Calu3 (cell line): ENCODE measurements at regions not wholly inside any gene's neighbourhood (a gene's known extent, or its start where the extent isn't known, plus 50 kb on each side); places are given as distances from the start of the nearest gene placed in this dataset.
"Not testable (repeated sequence)": the region's sequence is repeated elsewhere in the genome, so short reads cannot be mapped to it uniquely, and the experiment has no call there.

Experiments used
- BruUV-seq: library from RNA; stranded (reverse); fragments of 400-500 nt; replicated peaks from 2 replicates; lab custom pipeline; 2021; lab: Mats Ljungman, UMichigan
- CTCF ChIA-PET: fragments of 300-600 bp; sonication (Branson Sonifier 250); formaldehyde crosslinking; loops from one replicate; lab custom pipeline; 2022; ENCODE audit warnings: antibody characterized with exemption; lab: Charles Lee
- DNase-seq: peaks from one replicate; pipeline ENCODE4 v3.0.0; 2022
- H3K27ac Mint-ChIP-seq: one replicate; pipeline ENCODE4 v1.8.0; 2022; ENCODE audit warnings: mixed read lengths; ENCODE audit not compliant: unreplicated experiment
- H3K27me3 Mint-ChIP-seq: one replicate; pipeline ENCODE4 v1.8.0; 2022; ENCODE audit warnings: mixed read lengths; ENCODE audit not compliant: unreplicated experiment
- H3K36me3 Mint-ChIP-seq: one replicate; pipeline ENCODE4 v1.8.0; 2022; ENCODE audit warnings: mild to moderate bottlenecking, moderate library complexity, mixed read lengths; ENCODE audit not compliant: insufficient read depth, unreplicated experiment
- H3K4me1 Mint-ChIP-seq: one replicate; pipeline ENCODE4 v1.8.0; 2022; ENCODE audit warnings: mild to moderate bottlenecking, low read depth, mixed read lengths; ENCODE audit not compliant: unreplicated experiment
- H3K4me3 Mint-ChIP-seq: one replicate; pipeline ENCODE4 v1.8.0; 2022; ENCODE audit warnings: mild to moderate bottlenecking, low read depth, moderate library complexity, mixed read lengths; ENCODE audit not compliant: unreplicated experiment
- H3K9me3 Mint-ChIP-seq: one replicate; pipeline ENCODE4 v1.8.0; 2022; ENCODE audit warnings: low read depth, mixed read lengths; ENCODE audit not compliant: unreplicated experiment
- intact Hi-C: fragments of 100-400 bp; cut with micrococcal nuclease; formaldehyde crosslinking; loops from one replicate; pipeline ENCODE4 v1.10.0; 2022; ENCODE audit not compliant: unreplicated experiment
- TF ChIP-seq, protein P1 (sequence below): fragments of 200-600 bp; IDR thresholded peaks from one replicate; pipeline ENCODE4 v1.8.0; 2022; ENCODE audit warnings: antibody characterized with exemption; ENCODE audit not compliant: unreplicated experiment

DNA sequence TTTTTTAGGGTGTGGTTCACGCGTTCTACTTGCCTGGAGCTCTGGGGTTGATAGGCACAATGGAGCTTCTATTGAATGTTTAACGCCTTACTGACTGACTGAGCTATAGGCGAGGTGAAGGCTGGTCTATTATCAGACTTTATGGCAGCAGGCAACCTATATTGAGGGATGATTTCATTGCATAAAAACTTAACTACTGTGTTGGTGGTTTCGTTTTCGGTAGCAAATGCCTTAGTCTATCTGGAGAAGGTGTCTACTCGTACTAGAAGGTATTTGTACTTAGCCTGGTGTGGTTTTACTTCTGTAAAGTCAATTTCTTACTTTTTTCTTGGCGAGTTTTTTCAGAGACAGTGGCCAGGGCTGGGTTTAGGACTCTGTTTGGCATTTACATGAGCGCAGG lies 162.0 kb upstream of the FRG2C start:
- H3K9me3 Mint-ChIP-seq, H3K36me3 Mint-ChIP-seq, DNase-seq, CTCF ChIA-PET, intact Hi-C loops, H3K27me3 Mint-ChIP-seq, BruUV-seq, H3K4me1 Mint-ChIP-seq, H3K27ac Mint-ChIP-seq: not testable (repeated sequence)
- H3K4me3 Mint-ChIP-seq: peak overlapping the region; percentile 58

DNA sequence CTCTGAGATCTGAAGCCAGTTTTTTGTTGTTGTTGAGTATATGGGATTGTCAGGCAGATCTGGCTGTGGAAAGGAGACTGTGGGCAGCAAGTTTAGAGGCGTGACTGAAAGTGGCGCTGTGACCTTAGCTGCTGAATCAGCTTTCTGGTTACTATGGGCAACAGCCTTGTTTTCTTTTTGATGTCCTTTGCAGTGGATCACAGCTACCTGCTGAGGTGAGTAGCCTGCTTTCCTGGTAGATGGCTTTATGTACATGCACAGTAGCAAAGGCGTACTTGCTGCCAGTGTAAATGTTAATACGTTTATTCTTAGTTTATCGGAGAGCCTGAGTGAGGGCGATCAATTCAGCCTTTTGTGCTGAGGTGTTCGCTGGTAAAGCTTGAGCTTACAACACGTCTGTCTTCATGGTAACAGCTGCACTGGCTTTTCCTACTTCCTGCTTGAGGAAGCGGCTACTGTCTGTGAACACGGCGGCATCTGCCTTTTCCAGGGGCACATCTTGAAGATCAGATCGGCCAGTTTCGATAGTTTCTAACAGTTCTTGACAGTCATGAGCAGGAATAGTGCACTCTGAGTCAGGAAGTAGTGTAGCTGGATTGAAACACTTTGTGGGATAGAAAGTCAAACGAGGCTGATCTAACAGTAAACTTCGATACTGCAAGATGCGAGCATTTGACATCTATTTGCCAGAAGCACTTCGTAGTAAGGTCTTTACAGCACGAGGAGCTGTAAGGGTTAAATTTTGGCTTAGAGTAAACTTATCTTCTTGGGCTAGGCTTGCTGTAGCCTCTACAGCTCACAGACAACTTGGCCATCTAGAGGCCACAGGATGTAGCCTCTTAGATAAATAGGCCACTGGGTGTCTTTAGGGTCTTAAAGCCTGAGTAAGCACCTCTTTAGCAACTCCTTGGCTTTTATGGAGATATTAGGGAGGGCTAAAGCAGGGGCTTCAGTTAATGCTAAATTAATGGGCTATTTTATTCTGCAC lies 161.1 kb upstream of the FRG2C start:
- DNase-seq: peak; percentile 10
- H3K4me3 Mint-ChIP-seq: peak overlapping the region; percentile 58
- BruUV-seq, CTCF ChIA-PET, H3K4me1 Mint-ChIP-seq, H3K9me3 Mint-ChIP-seq, H3K27me3 Mint-ChIP-seq, H3K36me3 Mint-ChIP-seq, intact Hi-C loops: not testable (repeated sequence)
- peak overlapping the region; percentile 60 for H3K27ac Mint-ChIP-seq

DNA sequence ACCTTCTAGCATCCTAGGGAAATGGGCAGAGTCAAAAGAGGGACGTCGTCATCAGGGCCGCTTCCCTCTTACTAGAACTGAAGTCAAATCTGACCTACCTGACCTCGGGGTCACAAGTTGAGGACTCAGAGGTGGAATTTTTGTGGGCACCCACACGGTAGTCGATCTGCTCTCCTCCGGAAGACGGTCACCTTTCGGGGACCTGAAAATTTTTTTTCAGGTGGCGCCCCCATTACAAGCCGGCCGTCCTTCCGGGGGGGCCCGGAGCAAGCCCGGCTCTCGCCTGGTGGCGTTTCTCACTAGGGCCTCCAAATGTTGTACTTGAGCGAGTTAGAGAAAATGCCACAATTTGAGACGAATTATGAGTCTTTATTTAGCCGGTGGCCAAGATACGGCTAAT lies 157.5 kb upstream of the FRG2C start:
- Mint-ChIP-seq H3K9me3 (no peaks in the 10 kb centered on the region), H3K27me3 (no peaks in the 10 kb centered on the region), H3K36me3 (no peaks in the 10 kb centered on the region), H3K4me1 (no peaks in the 10 kb centered on the region), H3K27ac (no peak overlapping the region), H3K4me3 (no peak overlapping the region)
- intact Hi-C loops: no loop called here
- TF ChIP-seq, protein P1, sequence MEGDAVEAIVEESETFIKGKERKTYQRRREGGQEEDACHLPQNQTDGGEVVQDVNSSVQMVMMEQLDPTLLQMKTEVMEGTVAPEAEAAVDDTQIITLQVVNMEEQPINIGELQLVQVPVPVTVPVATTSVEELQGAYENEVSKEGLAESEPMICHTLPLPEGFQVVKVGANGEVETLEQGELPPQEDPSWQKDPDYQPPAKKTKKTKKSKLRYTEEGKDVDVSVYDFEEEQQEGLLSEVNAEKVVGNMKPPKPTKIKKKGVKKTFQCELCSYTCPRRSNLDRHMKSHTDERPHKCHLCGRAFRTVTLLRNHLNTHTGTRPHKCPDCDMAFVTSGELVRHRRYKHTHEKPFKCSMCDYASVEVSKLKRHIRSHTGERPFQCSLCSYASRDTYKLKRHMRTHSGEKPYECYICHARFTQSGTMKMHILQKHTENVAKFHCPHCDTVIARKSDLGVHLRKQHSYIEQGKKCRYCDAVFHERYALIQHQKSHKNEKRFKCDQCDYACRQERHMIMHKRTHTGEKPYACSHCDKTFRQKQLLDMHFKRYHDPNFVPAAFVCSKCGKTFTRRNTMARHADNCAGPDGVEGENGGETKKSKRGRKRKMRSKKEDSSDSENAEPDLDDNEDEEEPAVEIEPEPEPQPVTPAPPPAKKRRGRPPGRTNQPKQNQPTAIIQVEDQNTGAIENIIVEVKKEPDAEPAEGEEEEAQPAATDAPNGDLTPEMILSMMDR: no peak
- no TSS peak for BruUV-seq
- CTCF ChIA-PET: no interaction called here
- DNase-seq: no peak

DNA sequence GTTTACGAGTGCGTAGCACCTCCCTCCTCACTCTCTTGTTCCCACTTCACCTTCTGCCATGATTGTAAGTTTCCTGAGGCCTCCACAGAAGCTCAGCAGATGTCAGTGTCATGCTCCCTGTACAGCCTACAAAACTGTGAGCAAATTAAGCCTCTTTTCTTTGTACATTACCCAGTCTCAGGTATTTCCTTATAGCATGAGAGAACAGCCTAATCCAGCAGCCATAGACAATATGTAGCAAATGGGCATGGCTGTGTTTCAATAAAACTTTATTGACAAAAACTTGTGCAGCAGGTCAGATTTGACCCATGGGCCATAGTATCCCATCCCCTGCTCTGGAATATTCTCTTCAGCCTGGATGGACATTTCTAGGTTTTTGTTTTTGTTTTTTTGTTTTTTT lies 156.2 kb upstream of the FRG2C start:
- H3K27ac Mint-ChIP-seq, H3K4me3 Mint-ChIP-seq, DNase-seq, BruUV-seq, intact Hi-C loops, H3K36me3 Mint-ChIP-seq, H3K9me3 Mint-ChIP-seq, CTCF ChIA-PET, H3K27me3 Mint-ChIP-seq, H3K4me1 Mint-ChIP-seq: not testable (repeated sequence)

DNA sequence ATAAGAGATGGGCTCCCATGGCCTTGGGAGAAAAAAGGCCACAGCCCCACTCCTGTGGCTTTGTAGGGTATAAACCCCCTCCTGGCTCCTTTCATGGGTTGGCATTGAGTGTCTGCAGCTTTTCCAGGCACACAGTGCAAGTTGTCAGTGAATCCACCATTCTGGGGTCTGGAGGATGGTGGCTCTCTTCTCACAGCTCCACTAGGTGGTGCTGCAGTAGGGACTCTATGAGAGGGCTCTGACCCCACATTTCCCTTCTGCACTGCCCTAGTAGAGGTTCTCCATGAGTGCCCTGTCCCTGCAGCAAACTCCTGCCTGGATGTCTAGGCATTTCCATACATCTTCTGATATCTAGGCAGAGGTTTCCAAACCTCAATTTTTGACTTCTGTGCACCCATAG lies 136.5 kb upstream of the FRG2C start:
- CTCF ChIA-PET, H3K27me3 Mint-ChIP-seq, intact Hi-C loops, DNase-seq, BruUV-seq, H3K4me3 Mint-ChIP-seq, H3K9me3 Mint-ChIP-seq, H3K36me3 Mint-ChIP-seq, H3K4me1 Mint-ChIP-seq, H3K27ac Mint-ChIP-seq: not testable (repeated sequence)

DNA sequence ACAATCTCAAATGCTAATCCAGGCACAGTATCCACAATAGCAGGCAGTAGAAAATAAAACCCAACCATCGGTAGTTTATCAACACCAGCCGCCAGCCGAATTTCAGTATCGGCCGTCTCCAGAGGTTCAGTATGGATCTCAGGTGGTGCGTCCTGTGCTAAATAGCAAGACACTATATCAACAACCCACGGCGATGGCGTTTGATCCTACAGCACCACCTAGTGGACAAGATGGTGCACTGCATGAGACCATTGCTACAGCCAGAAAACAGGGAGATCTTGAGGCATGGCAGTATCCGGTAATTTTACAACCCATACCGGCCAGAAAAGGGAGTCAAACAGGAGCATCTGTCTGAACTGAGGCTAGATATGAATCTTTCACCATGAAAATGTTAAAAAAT lies 112.0 kb upstream of the FRG2C start:
- intact Hi-C loops, H3K27ac Mint-ChIP-seq, H3K27me3 Mint-ChIP-seq, CTCF ChIA-PET, BruUV-seq, H3K36me3 Mint-ChIP-seq, H3K9me3 Mint-ChIP-seq, H3K4me3 Mint-ChIP-seq, H3K4me1 Mint-ChIP-seq: not testable (repeated sequence)
- DNase-seq: peak; percentile 0

DNA sequence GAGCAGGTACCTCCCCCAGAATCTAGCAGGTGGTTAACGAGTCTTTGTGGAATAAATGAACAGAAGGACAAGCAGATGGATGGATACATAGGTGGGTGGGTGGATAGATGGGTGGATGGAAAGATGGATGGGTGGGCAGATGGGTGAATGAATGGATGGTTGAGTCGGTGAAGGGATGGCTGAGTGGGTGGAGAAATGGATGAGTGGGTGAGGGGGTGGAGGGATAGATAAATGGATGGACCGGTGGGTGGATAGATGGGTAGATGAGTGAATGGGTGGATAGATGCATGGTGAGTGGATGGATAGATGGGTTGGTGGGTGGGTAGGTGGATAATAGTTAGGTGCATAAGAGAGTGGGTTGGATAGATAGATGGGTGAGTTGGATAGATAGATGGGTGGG lies 99.7 kb upstream of the FRG2C start:
- intact Hi-C loops, H3K36me3 Mint-ChIP-seq, H3K4me3 Mint-ChIP-seq, DNase-seq, H3K27me3 Mint-ChIP-seq, H3K27ac Mint-ChIP-seq, H3K9me3 Mint-ChIP-seq, CTCF ChIA-PET, BruUV-seq, H3K4me1 Mint-ChIP-seq: not testable (repeated sequence)

DNA sequence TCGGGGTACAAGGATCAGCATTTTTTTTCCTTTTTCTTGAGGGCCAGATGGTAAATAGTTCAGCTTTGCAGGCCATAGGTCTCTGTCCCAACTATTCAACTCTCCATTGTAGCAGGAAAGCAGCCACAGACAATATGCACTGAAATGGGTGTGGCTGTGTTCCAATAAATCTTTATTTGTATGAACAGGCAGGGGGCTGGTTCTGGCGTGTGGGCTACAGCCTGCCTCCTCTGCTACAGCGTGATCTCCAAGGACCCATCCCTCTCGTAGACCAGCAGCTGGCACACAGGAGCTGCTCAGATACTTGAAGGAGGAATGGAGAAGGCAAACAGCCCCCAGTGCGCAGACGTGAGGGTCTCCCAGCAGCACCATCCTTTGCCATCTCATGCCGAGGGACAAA lies 91.8 kb upstream of the FRG2C start:
- CTCF ChIA-PET, H3K4me3 Mint-ChIP-seq, H3K9me3 Mint-ChIP-seq, H3K36me3 Mint-ChIP-seq, H3K27me3 Mint-ChIP-seq, DNase-seq, H3K4me1 Mint-ChIP-seq, H3K27ac Mint-ChIP-seq, intact Hi-C loops, BruUV-seq: not testable (repeated sequence)

DNA sequence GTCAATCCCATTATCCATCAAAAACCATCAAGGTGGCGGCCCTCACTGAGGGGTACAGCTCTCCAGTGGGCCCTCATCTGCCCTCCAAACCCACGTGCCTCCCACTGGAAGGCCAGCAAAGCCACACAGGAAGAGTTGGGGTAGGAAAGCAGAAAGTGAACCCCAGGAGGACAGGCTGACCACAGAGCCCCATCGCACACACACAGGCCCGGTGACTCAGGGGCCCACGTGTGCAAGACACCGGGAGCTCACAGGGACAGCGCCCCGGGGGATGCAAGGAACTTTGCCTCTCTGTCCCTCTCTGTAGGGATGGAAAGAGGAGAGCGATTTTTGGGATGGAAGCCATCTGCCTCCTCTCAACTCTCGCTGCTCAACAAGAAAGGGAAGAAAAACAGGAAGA lies 85.0 kb upstream of the FRG2C start:
- H3K9me3 Mint-ChIP-seq, intact Hi-C loops, DNase-seq, H3K4me1 Mint-ChIP-seq, BruUV-seq, H3K27ac Mint-ChIP-seq, H3K27me3 Mint-ChIP-seq, H3K36me3 Mint-ChIP-seq, CTCF ChIA-PET: not testable (repeated sequence)
- H3K4me3 Mint-ChIP-seq: peak overlapping the region; percentile 12
